GM21529 (cell line): ENCODE measurements at regions not wholly inside any gene's neighbourhood (a gene's known extent, or its start where the extent isn't known, plus 50 kb on each side); places are given as distances from the start of the nearest gene placed in this dataset.
A peak's percentile ranks its signal among the peaks of the same experiment; 100 is the strongest.

Experiments used
- ATAC-seq: cut with Tn5 transposase; IDR thresholded peaks from one replicate; pipeline ENCODE4 v1.9.1; 2021; ENCODE audit not compliant: unreplicated experiment

GRCh38 chr4:102439812-102440211 is 61.3 kb upstream of the NFKB1 start:
- ATAC-seq: no peak

- ATAC-seq: no peak
Observed at GRCh38 chr4:102440498-102440897, 60.7 kb upstream of the NFKB1 start.

DNA sequence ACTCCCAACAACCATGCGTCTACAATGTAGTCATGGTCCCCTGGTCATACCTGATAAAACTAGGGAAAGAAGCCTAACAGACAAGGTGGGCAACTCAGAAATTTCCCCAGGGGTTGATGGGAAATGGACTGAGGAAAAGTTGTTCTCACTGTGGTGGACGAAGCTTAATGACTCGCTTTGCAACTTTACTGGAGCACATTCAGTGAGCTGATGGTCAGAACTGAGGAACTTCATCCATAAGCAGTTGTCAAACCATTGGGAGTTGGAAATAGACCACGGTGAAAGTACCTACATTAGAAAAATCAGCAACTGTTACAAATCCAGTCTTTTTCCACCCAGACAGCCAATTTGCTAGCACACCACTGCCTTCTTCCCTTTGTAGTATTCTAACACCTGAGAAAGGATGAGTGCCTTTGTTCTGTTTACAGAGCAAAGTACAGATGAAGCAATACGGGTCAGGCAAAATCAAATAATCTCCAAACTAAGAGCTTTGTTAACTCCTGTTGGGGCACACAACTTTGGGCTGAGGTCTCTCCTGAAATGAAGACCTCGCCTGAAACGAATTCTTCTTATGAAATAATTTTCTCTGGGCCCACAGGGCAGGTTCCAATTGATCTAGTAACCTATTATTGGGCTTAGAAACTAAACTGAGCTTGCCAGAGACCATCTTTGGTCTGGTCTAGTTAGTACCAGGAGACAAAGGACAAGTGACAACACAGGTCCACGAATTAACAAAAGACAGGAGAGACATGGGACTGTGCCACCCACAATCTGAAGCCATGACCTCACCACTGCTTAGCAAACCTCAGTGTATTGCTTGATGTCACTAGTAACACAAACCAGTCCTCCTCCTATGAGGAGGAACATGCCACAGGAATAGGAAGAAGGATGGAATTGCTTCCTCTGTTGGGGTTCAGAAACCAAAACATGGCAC is 58.9 kb upstream of the NFKB1 start:
- no peak for ATAC-seq

- ATAC-seq: no peak
Observed at GRCh38 chr4:102444752-102445151, 56.4 kb upstream of the NFKB1 start.

GRCh38 chr4:102445213-102445612 is 55.9 kb upstream of the NFKB1 start:
- no peak for ATAC-seq

DNA sequence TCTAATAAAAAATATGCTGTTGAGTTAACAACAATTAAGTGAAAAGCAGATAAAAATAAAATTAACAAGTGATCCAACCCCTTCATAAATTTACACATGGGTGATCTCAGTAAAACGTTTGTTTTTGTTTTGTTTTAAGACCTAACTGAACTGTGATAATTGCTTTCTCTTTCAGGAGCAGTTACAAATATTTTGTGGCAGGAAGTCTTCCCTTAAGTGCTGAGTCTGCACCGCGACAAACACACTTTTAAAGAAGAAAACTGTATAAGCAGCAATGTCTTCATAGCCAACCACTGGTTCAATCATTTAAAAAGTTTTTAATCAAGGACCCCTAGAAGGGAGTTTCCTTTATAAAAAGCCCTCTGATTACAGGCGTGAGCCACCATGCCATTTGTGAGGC is 53.7 kb upstream of the NFKB1 start:
- no peak for ATAC-seq

- peak; percentile 70 for ATAC-seq
Observed at GRCh38 chr4:102449751-102450352, 51.3 kb upstream of the NFKB1 start.

GRCh38 chr4:102451266-102451665 is 49.9 kb upstream of the NFKB1 start:
- ATAC-seq: no peak
